Keratinocyte (primary cell): ENCODE measurements at regions not wholly inside any gene's neighbourhood (a gene's known extent, or its start where the extent isn't known, plus 50 kb on each side); places are given as distances from the start of the nearest gene placed in this dataset.

Experiments
- DNase-seq: peaks from one replicate; pipeline ENCODE4 v3.0.0-alpha.2; 2011; ENCODE audit warnings: low read depth, missing footprints, low spot score
- FAIRE-seq: peaks from 2 replicates; lab custom pipeline; 2011; peaks lifted over from hg19 to GRCh38; lab: Jason Lieb, UNC
- H2AFZ ChIP-seq: 2 replicates; pipeline ENCODE4 v1.6.0; 2012; ENCODE audit warnings: low read length, control low read depth, inconsistent platforms; ENCODE audit not compliant: control insufficient read depth
- H3K27ac ChIP-seq: 2 replicates; pipeline ENCODE4 v1.5.1; 2011; ENCODE audit warnings: low read length; ENCODE audit not compliant: control insufficient read depth, insufficient read depth
- H3K27me3 ChIP-seq: 3 replicates; pipeline ENCODE4 v1.6.0; 2011; ENCODE audit warnings: low read length; ENCODE audit not compliant: control insufficient read depth, insufficient read depth; ENCODE audit errors: extremely low read depth
- H3K36me3 ChIP-seq, 2 experiments: 2 replicates in 1 of 2; 3 replicates in 1 of 2; pipeline ENCODE4 v1.5.1; 2011; ENCODE audit warnings: low read length in 2 of 2, mild to moderate bottlenecking in 1 of 2; ENCODE audit not compliant: control insufficient read depth in 2 of 2, insufficient read depth in 2 of 2; ENCODE audit errors: extremely low read depth in 1 of 2
- H3K4me1 ChIP-seq: 3 replicates; pipeline ENCODE4 v1.5.1; 2011; ENCODE audit warnings: low read length; ENCODE audit not compliant: control insufficient read depth, insufficient read depth; ENCODE audit errors: extremely low read depth
- H3K4me2 ChIP-seq: 3 replicates; pipeline ENCODE4 v1.6.0; 2011; ENCODE audit warnings: low read depth, low read length; ENCODE audit not compliant: control insufficient read depth, insufficient read depth; ENCODE audit errors: extremely low read depth
- H3K4me3 ChIP-seq, 3 experiments: fragments of 200-600 bp in 1 of 3; sonication (generic) in 1 of 3; 2 replicates in 2 of 3; 3 replicates in 1 of 3; pipeline ENCODE4 v1.5.1; 2011 to 2016; ENCODE audit warnings: low read length in 3 of 3, mild to moderate bottlenecking in 3 of 3, control low read depth in 2 of 3, inconsistent platforms in 1 of 3, low read depth in 1 of 3, mixed read lengths in 1 of 3, mixed run types in 1 of 3, moderate library complexity in 1 of 3; ENCODE audit not compliant: control insufficient read depth in 2 of 3, insufficient read depth in 2 of 3; ENCODE audit errors: extremely low read depth in 1 of 3
- H3K79me2 ChIP-seq: 2 replicates; pipeline ENCODE4 v1.6.0; 2012; ENCODE audit warnings: low read length; ENCODE audit not compliant: control insufficient read depth, insufficient read depth
- H3K9ac ChIP-seq: 3 replicates; pipeline ENCODE4 v1.6.0; 2011; ENCODE audit warnings: low read length; ENCODE audit not compliant: control insufficient read depth, insufficient read depth; ENCODE audit errors: extremely low read depth
- H3K9me1 ChIP-seq: 3 replicates; pipeline ENCODE4 v1.6.0; 2011; ENCODE audit warnings: low read length; ENCODE audit not compliant: control insufficient read depth, insufficient read depth; ENCODE audit errors: extremely low read depth
- H3K9me3 ChIP-seq: 2 replicates; pipeline ENCODE4 v1.5.1; 2012; ENCODE audit warnings: low read depth, low read length; ENCODE audit not compliant: control insufficient read depth
- H4K20me1 ChIP-seq: 3 replicates; pipeline ENCODE4 v1.6.0; 2011; ENCODE audit warnings: low read length; ENCODE audit not compliant: control insufficient read depth, insufficient read depth; ENCODE audit errors: extremely low read depth
- EZH2 ChIP-seq: IDR thresholded peaks from one replicate; pipeline ENCODE4 v1.6.1; 2012; ENCODE audit warnings: inconsistent platforms, mild to moderate bottlenecking, low read length, moderate library complexity
- dilution Hi-C: fragments of 300-500 bp; cut with MboI; formaldehyde crosslinking; loops from one replicate; pipeline ENCODE4 v1.7.0; 2020; ENCODE audit warnings: low sequenced_read_pairs; ENCODE audit not compliant: extremely low pct_ligation_motif_present
- TF ChIP-seq, protein P1 (sequence below), 3 experiments: IDR thresholded peaks in 1 of 3; conservative IDR thresholded peaks in 1 of 3; optimal IDR thresholded peaks in 1 of 3; 2 replicates in 2 of 3; 3 replicates in 1 of 3; pipeline versions ENCODE3 to v1.5.1; 2011; ENCODE audit warnings: low read length in 3 of 3, mild to moderate bottlenecking in 3 of 3, moderate library complexity in 2 of 3, control low read depth in 1 of 3, inconsistent platforms in 1 of 3; ENCODE audit not compliant: insufficient read depth in 2 of 3; ENCODE audit errors: extremely low read depth in 1 of 3

DNA sequence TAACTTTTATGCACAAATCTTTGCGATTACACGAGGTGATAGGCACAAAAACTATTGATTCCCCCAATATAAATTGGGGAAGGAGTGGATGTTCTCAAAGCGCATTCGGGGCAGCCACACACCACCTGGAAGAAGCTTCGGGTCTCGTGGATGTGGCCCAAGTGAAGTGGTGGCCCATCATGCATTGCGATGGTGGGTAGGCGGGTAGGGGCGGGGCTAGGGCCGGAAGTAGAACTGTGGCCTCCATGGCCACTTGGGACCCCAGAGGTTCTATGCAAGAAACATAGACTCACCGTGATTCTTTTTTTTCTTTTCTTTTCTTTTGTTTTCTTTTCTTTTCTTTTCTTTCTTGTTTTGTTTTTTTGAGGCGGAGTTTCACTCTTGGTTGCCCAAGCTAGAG, 86.4 kb upstream of the SLC44A1 start:
- Histone ChIP-seq H3K4me3 (no peak overlapping the region), H4K20me1 (no peaks in the 10 kb centered on the region), H3K36me3 (no peaks in the 10 kb centered on the region), H3K4me1 (peaks cover 6% of the 10 kb centered on the region), H2AFZ (no peak overlapping the region), H3K4me2 (no peak overlapping the region), H3K9ac (no peak overlapping the region), H3K9me1 (no peaks in the 10 kb centered on the region), H3K9me3 (no peaks in the 10 kb centered on the region), H3K27ac (no peak overlapping the region), H3K79me2 (no peaks in the 10 kb centered on the region), H3K27me3 (no peaks in the 10 kb centered on the region)
- no peak for FAIRE-seq
- no peak for DNase-seq
- TF ChIP-seq EZH2, result no peak
- TF ChIP-seq, protein P1, sequence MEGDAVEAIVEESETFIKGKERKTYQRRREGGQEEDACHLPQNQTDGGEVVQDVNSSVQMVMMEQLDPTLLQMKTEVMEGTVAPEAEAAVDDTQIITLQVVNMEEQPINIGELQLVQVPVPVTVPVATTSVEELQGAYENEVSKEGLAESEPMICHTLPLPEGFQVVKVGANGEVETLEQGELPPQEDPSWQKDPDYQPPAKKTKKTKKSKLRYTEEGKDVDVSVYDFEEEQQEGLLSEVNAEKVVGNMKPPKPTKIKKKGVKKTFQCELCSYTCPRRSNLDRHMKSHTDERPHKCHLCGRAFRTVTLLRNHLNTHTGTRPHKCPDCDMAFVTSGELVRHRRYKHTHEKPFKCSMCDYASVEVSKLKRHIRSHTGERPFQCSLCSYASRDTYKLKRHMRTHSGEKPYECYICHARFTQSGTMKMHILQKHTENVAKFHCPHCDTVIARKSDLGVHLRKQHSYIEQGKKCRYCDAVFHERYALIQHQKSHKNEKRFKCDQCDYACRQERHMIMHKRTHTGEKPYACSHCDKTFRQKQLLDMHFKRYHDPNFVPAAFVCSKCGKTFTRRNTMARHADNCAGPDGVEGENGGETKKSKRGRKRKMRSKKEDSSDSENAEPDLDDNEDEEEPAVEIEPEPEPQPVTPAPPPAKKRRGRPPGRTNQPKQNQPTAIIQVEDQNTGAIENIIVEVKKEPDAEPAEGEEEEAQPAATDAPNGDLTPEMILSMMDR (optimal IDR thresholded peaks at IDR 0.05 in 1 of 3, IDR thresholded peaks at IDR 0.05 in 1 of 3, conservative IDR thresholded peaks at IDR 0.05 in 1 of 3; ENCODE audit: extremely low read depth in 1 of 3, insufficient read depth in 2 of 3, low read length in 3 of 3), result no peak
- dilution Hi-C loops, result no loop called here

DNA sequence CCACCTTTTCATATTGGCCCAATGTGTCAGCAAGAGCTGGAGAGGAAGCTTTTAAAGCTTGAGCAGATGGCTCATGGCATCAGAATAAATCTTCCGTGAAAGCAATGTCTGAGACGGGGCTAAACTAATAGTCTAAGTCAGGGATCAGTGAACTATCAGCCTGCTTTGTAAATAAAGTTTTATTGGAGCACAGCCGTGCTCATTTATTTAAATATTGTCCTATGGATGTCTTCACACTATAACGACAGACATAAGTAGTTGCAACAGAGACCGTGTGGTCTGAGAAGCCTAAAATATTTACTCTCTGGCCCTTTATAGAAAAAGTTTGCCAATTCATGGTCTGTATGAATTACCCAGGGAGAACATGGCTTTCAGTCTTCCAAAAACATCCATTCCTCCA, 85.6 kb upstream of the SLC44A1 start:
- H3K9me3 ChIP-seq, result no peaks in the 10 kb centered on the region
- no peaks in the 10 kb centered on the region for H4K20me1 ChIP-seq
- H3K27ac ChIP-seq, result no peak overlapping the region
- dilution Hi-C loops, result no loop called here
- H3K9me1 ChIP-seq, result no peaks in the 10 kb centered on the region
- FAIRE-seq, result no peak
- no peak overlapping the region for H3K9ac ChIP-seq
- peaks cover 6% of the 10 kb centered on the region for H3K4me1 ChIP-seq
- H3K79me2 ChIP-seq, result no peaks in the 10 kb centered on the region
- TF ChIP-seq EZH2, result no peak
- TF ChIP-seq, protein P1 (optimal IDR thresholded peaks at IDR 0.05 in 1 of 3, IDR thresholded peaks at IDR 0.05 in 1 of 3, conservative IDR thresholded peaks at IDR 0.05 in 1 of 3; ENCODE audit: extremely low read depth in 1 of 3, insufficient read depth in 2 of 3, low read length in 3 of 3), result no peak
- H3K27me3 ChIP-seq, result no peaks in the 10 kb centered on the region
- no peaks in the 10 kb centered on the region for H3K36me3 ChIP-seq
- H2AFZ ChIP-seq, result no peak overlapping the region
- H3K4me3 ChIP-seq, result no peak overlapping the region
- no peak for DNase-seq
- H3K4me2 ChIP-seq, result no peak overlapping the region
